ENCODE measurements at regions not wholly inside any gene's neighbourhood (a gene's known extent, or its start where the extent isn't known, plus 50 kb on each side); places are given as distances from the start of the nearest gene placed in this dataset.

DNA sequence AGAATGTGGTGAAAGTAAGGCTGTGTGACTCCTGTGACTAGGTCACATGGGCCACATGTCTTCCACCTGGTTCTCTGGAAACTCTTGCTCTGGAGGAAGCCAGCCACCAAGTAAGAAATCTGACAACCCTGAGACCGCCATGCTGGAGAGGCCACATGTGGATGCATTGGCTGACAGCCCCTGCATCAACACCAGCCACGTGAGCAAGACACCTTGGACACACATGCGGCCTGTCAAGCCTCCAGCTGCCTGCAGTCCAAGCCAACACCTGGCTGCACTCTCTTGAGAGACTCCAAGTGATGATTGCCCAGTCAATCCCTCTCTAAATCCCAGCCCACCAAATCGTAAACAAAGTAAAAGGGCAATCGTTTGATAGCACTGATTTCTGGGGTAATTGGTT is 112.6 kb downstream of the FOXL1 start:
- TF ChIP-seq KAT7 (CRISPR knock-in tag; IDR thresholded peaks at IDR 0.05; ENCODE audit: borderline replicate concordance): no peak
- no peak for TF ChIP-seq CBFB (CRISPR knock-in tag; IDR thresholded peaks at IDR 0.05; ENCODE audit: low read depth)
- TF ChIP-seq, protein P1, sequence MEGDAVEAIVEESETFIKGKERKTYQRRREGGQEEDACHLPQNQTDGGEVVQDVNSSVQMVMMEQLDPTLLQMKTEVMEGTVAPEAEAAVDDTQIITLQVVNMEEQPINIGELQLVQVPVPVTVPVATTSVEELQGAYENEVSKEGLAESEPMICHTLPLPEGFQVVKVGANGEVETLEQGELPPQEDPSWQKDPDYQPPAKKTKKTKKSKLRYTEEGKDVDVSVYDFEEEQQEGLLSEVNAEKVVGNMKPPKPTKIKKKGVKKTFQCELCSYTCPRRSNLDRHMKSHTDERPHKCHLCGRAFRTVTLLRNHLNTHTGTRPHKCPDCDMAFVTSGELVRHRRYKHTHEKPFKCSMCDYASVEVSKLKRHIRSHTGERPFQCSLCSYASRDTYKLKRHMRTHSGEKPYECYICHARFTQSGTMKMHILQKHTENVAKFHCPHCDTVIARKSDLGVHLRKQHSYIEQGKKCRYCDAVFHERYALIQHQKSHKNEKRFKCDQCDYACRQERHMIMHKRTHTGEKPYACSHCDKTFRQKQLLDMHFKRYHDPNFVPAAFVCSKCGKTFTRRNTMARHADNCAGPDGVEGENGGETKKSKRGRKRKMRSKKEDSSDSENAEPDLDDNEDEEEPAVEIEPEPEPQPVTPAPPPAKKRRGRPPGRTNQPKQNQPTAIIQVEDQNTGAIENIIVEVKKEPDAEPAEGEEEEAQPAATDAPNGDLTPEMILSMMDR (IDR thresholded peaks at IDR 0.05): no peak
